GM12891 (cell line): ENCODE measurements at regions not wholly inside any gene's neighbourhood (a gene's known extent, or its start where the extent isn't known, plus 50 kb on each side); places are given as distances from the start of the nearest gene placed in this dataset.

Experiments
- DNase-seq: peaks from one replicate; pipeline ENCODE4 v3.0.0; 2011; ENCODE audit warnings: low spot score; ENCODE audit not compliant: insufficient read length
- FAIRE-seq: peaks from 2 replicates; lab custom pipeline; 2011; peaks lifted over from hg19 to GRCh38; lab: Jason Lieb, UNC
- PAX5 ChIP-seq: IDR thresholded peaks from 2 replicates; pipeline ENCODE4 v1.6.1; 2011; ENCODE audit warnings: low read length, moderate library complexity, mild to moderate bottlenecking; ENCODE audit not compliant: insufficient read depth, severe bottlenecking
- POLR2A ChIP-seq: IDR thresholded peaks from 2 replicates; pipeline ENCODE4 v1.6.1; 2011; ENCODE audit warnings: low read depth, low read length, control low read depth
- POLR2AphosphoS5 ChIP-seq: IDR thresholded peaks from 2 replicates; pipeline ENCODE4 v1.6.1; 2011; ENCODE audit warnings: low read depth, low read length, control low read depth
- POU2F2 ChIP-seq: IDR thresholded peaks from 2 replicates; pipeline ENCODE4 v1.6.1; 2011; ENCODE audit warnings: low read depth, mild to moderate bottlenecking, control low read depth, low read length, moderate library complexity
- SPI1 ChIP-seq: IDR thresholded peaks from 2 replicates; pipeline ENCODE4 v1.6.1; 2011; ENCODE audit warnings: low read depth, low read length, control low read depth
- TAF1 ChIP-seq: IDR thresholded peaks from 2 replicates; pipeline ENCODE4 v1.6.1; 2011; ENCODE audit warnings: low read depth, low read length, control low read depth

GRCh38 chr11:114921697-114922096 lies 243.4 kb downstream of the NXPE2 start:
- TF ChIP-seq POU2F2, result no peak
- TF ChIP-seq SPI1, result no peak
- TF ChIP-seq POLR2A, result no peak
- no peak for TF ChIP-seq PAX5
- TF ChIP-seq TAF1, result no peak
- no peak for TF ChIP-seq POLR2AphosphoS5
- FAIRE-seq (no peak), DNase-seq (no peak)

- TF ChIP-seq SPI1, result no peak
- no peak for TF ChIP-seq POLR2A
- no peak for TF ChIP-seq POLR2AphosphoS5
- TF ChIP-seq PAX5, result no peak
- TF ChIP-seq POU2F2, result no peak
- no peak for TF ChIP-seq TAF1
- FAIRE-seq, result no peak
- no peak for DNase-seq
Observed at GRCh38 chr11:114924042-114924441, 245.7 kb downstream of the NXPE2 start.

- TF ChIP-seq TAF1 (no peak), SPI1 (no peak), POU2F2 (no peak), POLR2AphosphoS5 (no peak), POLR2A (no peak), PAX5 (no peak)
- DNase-seq (no peak), FAIRE-seq (no peak)
Observed at GRCh38 chr11:114925591-114925990, 247.3 kb downstream of the NXPE2 start.

GRCh38 chr11:114928260-114928870 lies 250.0 kb downstream of the NXPE2 start:
- FAIRE-seq (no peak), DNase-seq (no peak)
- TF ChIP-seq PAX5 (no peak), SPI1 (no peak), POLR2AphosphoS5 (no peak), POU2F2 (no peak), TAF1 (no peak), POLR2A (no peak)

GRCh38 chr11:114929351-114930000 lies 251.1 kb downstream of the NXPE2 start:
- no peak for TF ChIP-seq POU2F2
- TF ChIP-seq SPI1, result no peak
- no peak for TF ChIP-seq POLR2A
- TF ChIP-seq PAX5, result no peak
- TF ChIP-seq POLR2AphosphoS5, result no peak
- TF ChIP-seq TAF1, result no peak
- DNase-seq, result no peak

GRCh38 chr11:114938799-114939198 lies 260.5 kb downstream of the NXPE2 start:
- FAIRE-seq (no peak), DNase-seq (no peak)
- TF ChIP-seq POU2F2, result no peak
- no peak for TF ChIP-seq TAF1
- TF ChIP-seq POLR2A, result no peak
- no peak for TF ChIP-seq POLR2AphosphoS5
- no peak for TF ChIP-seq SPI1
- TF ChIP-seq PAX5, result no peak

More at GRCh38 chr11:114929351-114930000, 251.1 kb downstream of the NXPE2 start:
- FAIRE-seq, result no peak

GRCh38 chr11:114942207-114942606 lies 263.9 kb downstream of the NXPE2 start:
- no peak for FAIRE-seq
- TF ChIP-seq SPI1, result no peak
- TF ChIP-seq PAX5, result no peak
- no peak for TF ChIP-seq POU2F2
- no peak for TF ChIP-seq POLR2A
- TF ChIP-seq POLR2AphosphoS5, result no peak
- TF ChIP-seq TAF1, result no peak
- DNase-seq, result no peak

GRCh38 chr11:114949614-114950351 lies 271.5 kb downstream of the NXPE2 start:
- TF ChIP-seq POLR2AphosphoS5 (no peak), POLR2A (no peak), SPI1 (no peak)
- FAIRE-seq (no peak), DNase-seq (no peak)

- FAIRE-seq, result no peak
- no peak for DNase-seq
- TF ChIP-seq SPI1 (no peak), POLR2AphosphoS5 (no peak), POU2F2 (no peak)
Observed at GRCh38 chr11:114953039-114953438, 274.7 kb downstream of the NXPE2 start.

- DNase-seq, result no peak
- no peak for FAIRE-seq
- TF ChIP-seq POLR2A (no peak), TAF1 (no peak), PAX5 (no peak), SPI1 (no peak), POLR2AphosphoS5 (no peak), POU2F2 (no peak)
Observed at GRCh38 chr11:114955923-114956322, 277.6 kb downstream of the NXPE2 start.
